ENCODE measurements at regions not wholly inside any gene's neighbourhood (a gene's known extent, or its start where the extent isn't known, plus 50 kb on each side); places are given as distances from the start of the nearest gene placed in this dataset.

DNA sequence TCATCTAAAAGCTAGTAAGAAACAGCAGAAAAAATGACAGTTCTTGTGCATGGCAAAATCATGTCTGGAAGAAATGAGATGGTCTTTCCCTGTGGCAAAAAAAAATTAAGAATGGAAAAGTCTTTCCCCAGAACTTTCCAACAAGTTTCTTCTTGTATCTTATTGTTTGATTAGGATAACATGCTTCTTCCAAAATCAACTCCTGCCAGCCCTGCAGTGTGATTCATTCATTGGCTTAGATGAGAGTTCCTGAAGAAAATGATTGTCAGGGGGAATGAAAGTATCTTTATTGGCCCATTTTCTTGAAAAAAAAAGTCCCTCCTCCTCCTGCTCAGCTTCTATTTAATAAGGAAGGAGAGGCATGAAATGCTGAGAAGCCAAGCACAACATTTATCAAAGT is 407.7 kb downstream of the ARAP2 start:
- no peak overlapping the region for H3K4me3 ChIP-seq (ENCODE audit: low read depth, low read length)
- peak; percentile 6 for DNase-seq (ENCODE audit: low read depth)
- TF ChIP-seq, protein P1, sequence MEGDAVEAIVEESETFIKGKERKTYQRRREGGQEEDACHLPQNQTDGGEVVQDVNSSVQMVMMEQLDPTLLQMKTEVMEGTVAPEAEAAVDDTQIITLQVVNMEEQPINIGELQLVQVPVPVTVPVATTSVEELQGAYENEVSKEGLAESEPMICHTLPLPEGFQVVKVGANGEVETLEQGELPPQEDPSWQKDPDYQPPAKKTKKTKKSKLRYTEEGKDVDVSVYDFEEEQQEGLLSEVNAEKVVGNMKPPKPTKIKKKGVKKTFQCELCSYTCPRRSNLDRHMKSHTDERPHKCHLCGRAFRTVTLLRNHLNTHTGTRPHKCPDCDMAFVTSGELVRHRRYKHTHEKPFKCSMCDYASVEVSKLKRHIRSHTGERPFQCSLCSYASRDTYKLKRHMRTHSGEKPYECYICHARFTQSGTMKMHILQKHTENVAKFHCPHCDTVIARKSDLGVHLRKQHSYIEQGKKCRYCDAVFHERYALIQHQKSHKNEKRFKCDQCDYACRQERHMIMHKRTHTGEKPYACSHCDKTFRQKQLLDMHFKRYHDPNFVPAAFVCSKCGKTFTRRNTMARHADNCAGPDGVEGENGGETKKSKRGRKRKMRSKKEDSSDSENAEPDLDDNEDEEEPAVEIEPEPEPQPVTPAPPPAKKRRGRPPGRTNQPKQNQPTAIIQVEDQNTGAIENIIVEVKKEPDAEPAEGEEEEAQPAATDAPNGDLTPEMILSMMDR (IDR thresholded peaks at IDR 0.05; ENCODE audit: control insufficient read depth, extremely low read depth, insufficient read depth): no peak

DNA sequence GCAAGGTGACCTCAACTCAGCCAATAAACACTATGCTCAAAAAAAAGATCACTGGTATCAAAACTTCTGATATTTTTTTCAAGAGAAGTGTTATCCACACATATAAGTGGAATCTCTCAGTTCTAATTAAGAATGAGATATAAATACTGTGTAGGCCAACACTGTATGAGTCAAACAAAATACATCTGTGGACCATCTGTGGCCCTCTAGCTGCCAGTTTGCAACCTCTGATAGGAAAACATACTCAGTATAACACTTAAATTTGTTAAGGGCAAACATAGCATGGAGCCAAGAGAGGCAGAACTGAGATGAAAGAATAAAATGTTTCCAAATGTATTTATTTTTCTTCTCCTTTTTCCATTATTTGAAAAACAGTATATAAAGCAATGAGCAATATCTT is 377.3 kb downstream of the ARAP2 start:
- no peak for DNase-seq (ENCODE audit: low read depth)
- TF ChIP-seq, protein P1 (IDR thresholded peaks at IDR 0.05; ENCODE audit: control insufficient read depth, extremely low read depth, insufficient read depth): no peak
- H3K4me3 ChIP-seq (ENCODE audit: low read depth, low read length): no peak overlapping the region

DNA sequence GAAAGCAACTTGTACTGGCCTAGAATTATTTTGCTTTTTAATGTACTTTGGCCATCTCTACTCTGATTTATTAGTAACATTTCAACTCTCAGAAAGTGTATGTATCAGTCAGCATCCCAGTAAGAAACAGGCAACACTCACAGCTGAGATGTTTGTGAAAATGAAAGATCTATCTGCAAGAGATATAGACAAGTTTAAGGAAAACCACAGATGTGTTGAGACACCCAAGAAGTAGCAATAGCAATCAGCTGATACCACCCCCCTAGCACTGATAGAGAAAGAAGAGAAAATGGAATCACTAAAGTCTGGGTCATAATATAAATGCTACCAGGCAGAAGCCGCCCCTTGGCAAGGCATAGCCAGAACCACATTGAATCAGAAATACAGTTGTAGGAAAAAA is 372.0 kb downstream of the ARAP2 start:
- no peak for DNase-seq (ENCODE audit: low read depth)
- H3K4me3 ChIP-seq (ENCODE audit: low read depth, low read length): no peak overlapping the region
- TF ChIP-seq, protein P1 (IDR thresholded peaks at IDR 0.05; ENCODE audit: control insufficient read depth, extremely low read depth, insufficient read depth): no peak

DNA sequence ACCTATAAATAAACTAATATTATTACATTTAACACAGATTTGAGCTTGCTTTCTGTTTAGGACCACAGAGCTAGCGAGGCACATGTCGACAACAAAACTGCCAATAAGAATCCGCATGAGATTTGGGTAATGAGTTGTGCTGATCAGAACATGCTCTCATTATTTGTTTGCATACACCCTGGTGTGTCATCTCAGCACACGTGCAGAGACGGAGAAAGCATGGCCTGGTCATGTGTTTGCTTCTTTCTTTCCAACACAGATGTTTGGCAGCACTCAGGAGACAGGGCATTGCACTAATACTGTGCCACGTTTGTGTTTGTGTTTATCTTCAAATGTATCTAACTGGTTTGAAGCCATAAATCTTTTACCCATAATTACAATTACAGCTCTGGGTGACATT is 364.8 kb downstream of the ARAP2 start:
- TF ChIP-seq, protein P1 (IDR thresholded peaks at IDR 0.05; ENCODE audit: control insufficient read depth, extremely low read depth, insufficient read depth): no peak
- no peak overlapping the region for H3K4me3 ChIP-seq (ENCODE audit: low read depth, low read length)
- no peak for DNase-seq (ENCODE audit: low read depth)

DNA sequence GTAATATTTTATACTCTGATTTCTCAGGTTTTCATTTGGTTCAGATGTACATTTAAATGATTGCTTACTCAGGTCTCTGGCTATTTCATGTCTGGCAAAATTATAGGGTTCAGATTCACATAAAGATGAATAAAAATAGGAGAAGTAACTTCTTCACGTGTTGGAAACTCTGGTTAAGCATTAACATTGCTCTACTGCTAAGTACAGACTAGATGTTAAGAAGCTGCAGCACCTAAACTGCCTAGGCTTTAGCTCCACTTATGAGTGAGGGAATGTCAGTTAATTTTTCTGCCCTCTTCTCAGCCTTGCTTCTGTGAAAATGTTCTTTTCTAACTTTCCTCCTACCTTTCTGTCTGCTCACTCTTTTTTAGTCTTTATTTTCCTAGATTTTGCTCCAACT is 361.2 kb downstream of the ARAP2 start:
- no peak overlapping the region for H3K4me3 ChIP-seq (ENCODE audit: low read depth, low read length)
- TF ChIP-seq, protein P1 (IDR thresholded peaks at IDR 0.05; ENCODE audit: control insufficient read depth, extremely low read depth, insufficient read depth): no peak
- no peak for DNase-seq (ENCODE audit: low read depth)

DNA sequence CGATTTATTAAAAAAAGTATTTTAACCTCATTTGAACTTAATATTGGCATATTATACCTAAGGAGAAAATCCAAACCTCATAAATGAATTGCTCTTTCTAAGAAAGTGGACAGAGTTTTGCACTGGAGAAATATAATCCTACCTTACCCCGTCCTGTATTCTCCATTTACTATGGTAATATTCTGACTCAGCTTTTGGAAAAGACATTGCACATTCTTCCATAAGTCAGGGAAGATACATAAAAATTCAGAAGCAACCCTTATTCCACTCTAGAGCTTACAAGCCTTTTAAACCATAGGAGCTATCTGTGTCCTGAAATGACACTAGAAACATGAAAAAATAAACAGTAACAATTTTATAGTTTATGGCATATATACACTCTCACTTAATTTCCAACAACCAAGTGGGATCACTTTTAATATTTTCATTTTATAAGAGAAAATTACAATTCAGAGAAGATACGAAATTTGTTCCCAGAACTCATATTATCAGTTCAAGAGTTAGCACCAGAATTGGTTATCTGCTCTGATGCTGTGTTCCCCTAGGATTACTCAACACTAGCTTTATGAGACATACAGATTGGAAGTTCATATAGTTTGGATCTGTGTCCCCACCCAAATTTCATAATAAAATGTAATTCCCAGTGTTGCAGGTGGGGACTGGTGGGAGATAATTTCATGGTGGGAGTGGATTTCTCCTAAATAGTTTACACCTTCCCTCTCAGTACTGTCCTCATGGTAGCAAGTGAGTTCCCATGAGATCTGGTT is 359.4 kb downstream of the ARAP2 start:
- DNase-seq (ENCODE audit: low read depth): no peak
- H3K4me3 ChIP-seq (ENCODE audit: low read depth, low read length): no peak overlapping the region
- TF ChIP-seq, protein P1 (IDR thresholded peaks at IDR 0.05; ENCODE audit: control insufficient read depth, extremely low read depth, insufficient read depth): no peak

DNA sequence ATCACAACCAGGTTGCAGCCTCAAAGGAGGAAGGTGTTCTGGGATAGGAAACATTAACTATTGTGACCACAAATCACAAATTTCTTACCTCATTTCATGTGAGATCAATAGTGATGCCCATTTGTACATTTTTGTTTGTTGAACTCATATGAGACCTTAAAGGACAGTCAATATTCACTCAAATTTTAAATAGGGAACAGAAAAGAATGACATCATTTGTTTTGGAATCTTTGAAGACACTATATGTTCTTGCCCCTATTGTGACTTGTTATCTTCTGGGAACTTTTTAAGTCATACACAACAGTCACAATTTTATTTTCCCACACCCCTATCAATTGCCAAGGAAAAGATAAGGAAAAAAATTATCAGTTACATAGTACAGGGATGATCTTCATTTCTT is 346.5 kb downstream of the ARAP2 start:
- H3K4me3 ChIP-seq (ENCODE audit: low read depth, low read length): no peak overlapping the region
- TF ChIP-seq, protein P1 (IDR thresholded peaks at IDR 0.05; ENCODE audit: control insufficient read depth, extremely low read depth, insufficient read depth): no peak
- DNase-seq (ENCODE audit: low read depth): no peak

Measured in LNCaP clone FGC (cell line).